HG02763 (cell line): ENCODE measurements at regions not wholly inside any gene's neighbourhood (a gene's known extent, or its start where the extent isn't known, plus 50 kb on each side); places are given as distances from the start of the nearest gene placed in this dataset.
"Not testable (repeated sequence)": the region's sequence is repeated elsewhere in the genome, so short reads cannot be mapped to it uniquely, and the experiment has no call there.

Source experiments
- ATAC-seq: cut with Tn5 transposase; IDR thresholded peaks from one replicate; pipeline ENCODE4 v1.9.1; 2021; ENCODE audit warnings: mild to moderate bottlenecking, moderate library complexity; ENCODE audit not compliant: unreplicated experiment

GRCh38 chr5:74535926-74536325 is 104.6 kb downstream of the ENC1 start:
- ATAC-seq, result no peak

- no peak for ATAC-seq
These were observed 106.0 kb downstream of the ENC1 start for GRCh38 chr5:74534397-74535129.

- ATAC-seq, result no peak
These were observed 110.0 kb downstream of the ENC1 start for GRCh38 chr5:74530326-74531050.

GRCh38 chr5:74529101-74529500 is 111.4 kb downstream of the ENC1 start:
- no peak for ATAC-seq

GRCh38 chr5:74526111-74526510 is 114.4 kb downstream of the ENC1 start:
- no peak for ATAC-seq

GRCh38 chr5:74524767-74525166 is 115.8 kb downstream of the ENC1 start:
- ATAC-seq, result not testable (repeated sequence)

- ATAC-seq, result not testable (repeated sequence)
These were observed 116.8 kb downstream of the ENC1 start for GRCh38 chr5:74523698-74524097.

GRCh38 chr5:74522838-74523237 is 117.7 kb downstream of the ENC1 start:
- not testable (repeated sequence) for ATAC-seq

GRCh38 chr5:74521401-74521800 is 119.1 kb downstream of the ENC1 start:
- ATAC-seq, result no peak

- no peak for ATAC-seq
These were observed 120.8 kb downstream of the ENC1 start for GRCh38 chr5:74519679-74520078.

GRCh38 chr5:74519161-74519571 is 121.4 kb downstream of the ENC1 start:
- ATAC-seq, result no peak

- ATAC-seq, result no peak
These were observed 122.8 kb downstream of the ENC1 start for GRCh38 chr5:74517700-74518099.

- ATAC-seq, result no peak
These were observed 124.3 kb downstream of the ENC1 start for GRCh38 chr5:74516211-74516636.

GRCh38 chr5:74514888-74515551 is 125.5 kb downstream of the ENC1 start:
- ATAC-seq, result no peak

GRCh38 chr5:74511770-74512169 is 128.8 kb downstream of the ENC1 start:
- ATAC-seq, result not testable (repeated sequence)

- ATAC-seq, result no peak
These were observed 130.0 kb downstream of the ENC1 start for GRCh38 chr5:74510476-74511075.

- ATAC-seq, result no peak
These were observed 133.0 kb downstream of the ENC1 start for GRCh38 chr5:74507370-74508005.

GRCh38 chr5:74506119-74506518 is 134.4 kb downstream of the ENC1 start:
- ATAC-seq, result no peak

- no peak for ATAC-seq
These were observed 136.1 kb downstream of the ENC1 start for GRCh38 chr5:74504463-74504862.

GRCh38 chr5:74502479-74502950 is 138.0 kb downstream of the ENC1 start:
- ATAC-seq, result no peak
